Activated B cell treated with CpG ODN at 0.5 μM for 24 hours (primary cell): ENCODE measurements at regions not wholly inside any gene's neighbourhood (a gene's known extent, or its start where the extent isn't known, plus 50 kb on each side); places are given as distances from the start of the nearest gene placed in this dataset.

Experiments
- ATAC-seq: fragments of 200-7000 bp; cut with Tn5 transposase; one replicate; pipeline ENCODE4 v1.10.0; 2021; ENCODE audit warnings: low read depth, mild to moderate bottlenecking, moderate library complexity
- CTCF ChIA-PET: fragments of 350-600 bp; sonication (Branson Sonifier 250); formaldehyde crosslinking; loops from one replicate; lab custom pipeline; 2021; ENCODE audit warnings: antibody characterized with exemption; lab: Charles Lee
- POLR2A ChIA-PET: fragments of 350-600 bp; sonication (Branson Sonifier 250); formaldehyde crosslinking; loops from one replicate; lab custom pipeline; 2021; ENCODE audit warnings: antibody characterized with exemption; lab: Charles Lee
- DNase-seq: peaks from one replicate; pipeline ENCODE4 v3.0.0; 2022
- H3K27ac Mint-ChIP-seq: one replicate; pipeline ENCODE4 v1.8.0; 2020; ENCODE audit warnings: mixed read lengths
- H3K27me3 Mint-ChIP-seq: one replicate; pipeline ENCODE4 v1.8.0; 2021; ENCODE audit warnings: mixed read lengths
- H3K36me3 Mint-ChIP-seq: one replicate; pipeline ENCODE4 v1.8.0; 2021; ENCODE audit warnings: low read depth, mixed read lengths
- H3K4me1 Mint-ChIP-seq: one replicate; pipeline ENCODE4 v1.8.0; 2021; ENCODE audit warnings: mixed read lengths
- H3K4me3 Mint-ChIP-seq: one replicate; pipeline ENCODE4 v1.8.0; 2020; ENCODE audit warnings: mild to moderate bottlenecking, mixed read lengths
- H3K9me3 Mint-ChIP-seq: one replicate; pipeline ENCODE4 v1.8.0; 2020; ENCODE audit warnings: mixed read lengths
- intact Hi-C: fragments of 100-400 bp; cut with micrococcal nuclease; formaldehyde crosslinking; loops from one replicate; pipeline ENCODE4 v1.15.1; 2024
- TF ChIP-seq, protein P1 (sequence below): fragments of 200-600 bp; IDR thresholded peaks from one replicate; pipeline ENCODE4 v1.8.0; 2022; ENCODE audit warnings: antibody characterized with exemption, mild to moderate bottlenecking

- CTCF ChIA-PET, result no interaction called here
- no peaks in the 10 kb centered on the region for H3K4me1 Mint-ChIP-seq
- H3K9me3 Mint-ChIP-seq, result peaks cover 5% of the 10 kb centered on the region
- no peaks in the 10 kb centered on the region for H3K36me3 Mint-ChIP-seq
- H3K27ac Mint-ChIP-seq, result no peak overlapping the region
- POLR2A ChIA-PET, result no interaction called here
- ATAC-seq (no peak), DNase-seq (no peak)
- H3K4me3 Mint-ChIP-seq, result no peak overlapping the region
- intact Hi-C loops, result no loop called here
- TF ChIP-seq, protein P1, sequence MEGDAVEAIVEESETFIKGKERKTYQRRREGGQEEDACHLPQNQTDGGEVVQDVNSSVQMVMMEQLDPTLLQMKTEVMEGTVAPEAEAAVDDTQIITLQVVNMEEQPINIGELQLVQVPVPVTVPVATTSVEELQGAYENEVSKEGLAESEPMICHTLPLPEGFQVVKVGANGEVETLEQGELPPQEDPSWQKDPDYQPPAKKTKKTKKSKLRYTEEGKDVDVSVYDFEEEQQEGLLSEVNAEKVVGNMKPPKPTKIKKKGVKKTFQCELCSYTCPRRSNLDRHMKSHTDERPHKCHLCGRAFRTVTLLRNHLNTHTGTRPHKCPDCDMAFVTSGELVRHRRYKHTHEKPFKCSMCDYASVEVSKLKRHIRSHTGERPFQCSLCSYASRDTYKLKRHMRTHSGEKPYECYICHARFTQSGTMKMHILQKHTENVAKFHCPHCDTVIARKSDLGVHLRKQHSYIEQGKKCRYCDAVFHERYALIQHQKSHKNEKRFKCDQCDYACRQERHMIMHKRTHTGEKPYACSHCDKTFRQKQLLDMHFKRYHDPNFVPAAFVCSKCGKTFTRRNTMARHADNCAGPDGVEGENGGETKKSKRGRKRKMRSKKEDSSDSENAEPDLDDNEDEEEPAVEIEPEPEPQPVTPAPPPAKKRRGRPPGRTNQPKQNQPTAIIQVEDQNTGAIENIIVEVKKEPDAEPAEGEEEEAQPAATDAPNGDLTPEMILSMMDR, result no peak
- no peaks in the 10 kb centered on the region for H3K27me3 Mint-ChIP-seq
Observed at GRCh38 chr2:199216253-199216652, 241.5 kb downstream of the SATB2 start.

DNA sequence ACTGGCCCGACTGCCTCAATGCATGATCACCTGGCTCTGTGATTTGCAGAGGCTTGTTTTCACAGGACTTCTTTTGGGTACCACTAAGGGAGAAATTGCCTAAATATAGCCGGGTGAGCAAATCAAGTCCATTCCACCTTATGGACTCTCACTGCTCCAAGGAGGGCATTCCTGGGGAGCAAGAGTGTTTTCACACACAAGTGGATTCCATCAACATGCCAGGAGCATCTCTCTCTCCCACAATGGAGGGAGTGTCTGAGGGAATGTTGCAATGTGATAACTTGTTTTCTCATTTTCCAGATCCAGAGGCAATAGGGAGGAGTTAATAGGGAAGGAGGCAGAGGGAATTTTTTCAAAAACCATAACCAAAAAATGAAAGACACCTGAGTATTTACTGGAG is 250.7 kb downstream of the SATB2 start:
- H3K4me3 Mint-ChIP-seq, result no peak overlapping the region
- CTCF ChIA-PET, result no interaction called here
- H3K4me1 Mint-ChIP-seq, result no peaks in the 10 kb centered on the region
- no peaks in the 10 kb centered on the region for H3K27me3 Mint-ChIP-seq
- H3K9me3 Mint-ChIP-seq, result peaks cover 6% of the 10 kb centered on the region
- intact Hi-C loops, result no loop called here
- H3K36me3 Mint-ChIP-seq, result no peaks in the 10 kb centered on the region
- no peak for DNase-seq
- POLR2A ChIA-PET, result no interaction called here
- TF ChIP-seq, protein P1, result no peak
- no peak overlapping the region for H3K27ac Mint-ChIP-seq
- no peak for ATAC-seq

GRCh38 chr2:199206536-199206935 is 251.2 kb downstream of the SATB2 start:
- CTCF ChIA-PET, result no interaction called here
- ATAC-seq (no peak), DNase-seq (no peak)
- intact Hi-C loops, result no loop called here
- peaks cover 3% of the 10 kb centered on the region for H3K9me3 Mint-ChIP-seq
- H3K4me3 Mint-ChIP-seq, result no peak overlapping the region
- H3K27ac Mint-ChIP-seq, result no peak overlapping the region
- TF ChIP-seq, protein P1, result no peak
- POLR2A ChIA-PET, result no interaction called here
- H3K27me3 Mint-ChIP-seq, result no peaks in the 10 kb centered on the region
- H3K4me1 Mint-ChIP-seq, result no peaks in the 10 kb centered on the region
- H3K36me3 Mint-ChIP-seq, result no peaks in the 10 kb centered on the region

GRCh38 chr2:199202964-199203363 is 254.8 kb downstream of the SATB2 start:
- CTCF ChIA-PET, result no interaction called here
- Mint-ChIP-seq H3K9me3 (no peaks in the 10 kb centered on the region), H3K4me1 (no peaks in the 10 kb centered on the region), H3K27me3 (no peaks in the 10 kb centered on the region), H3K36me3 (no peaks in the 10 kb centered on the region), H3K4me3 (no peak overlapping the region), H3K27ac (no peak overlapping the region)
- intact Hi-C loops, result no loop called here
- DNase-seq (no peak), ATAC-seq (no peak)
- TF ChIP-seq, protein P1, result no peak
- POLR2A ChIA-PET, result no interaction called here

- DNase-seq (no peak), ATAC-seq (no peak)
- H3K9me3 Mint-ChIP-seq, result no peaks in the 10 kb centered on the region
- intact Hi-C loops, result no loop called here
- H3K36me3 Mint-ChIP-seq, result no peaks in the 10 kb centered on the region
- no peak overlapping the region for H3K4me3 Mint-ChIP-seq
- no peak overlapping the region for H3K27ac Mint-ChIP-seq
- H3K27me3 Mint-ChIP-seq, result no peaks in the 10 kb centered on the region
- ChIA-PET POLR2A (no interaction called here), CTCF (no interaction called here)
- H3K4me1 Mint-ChIP-seq, result no peaks in the 10 kb centered on the region
- TF ChIP-seq, protein P1, result no peak
Observed at GRCh38 chr2:199201539-199201938, 256.2 kb downstream of the SATB2 start.
